Natural killer cell (primary cell): ENCODE measurements at regions not wholly inside any gene's neighbourhood (a gene's known extent, or its start where the extent isn't known, plus 50 kb on each side); places are given as distances from the start of the nearest gene placed in this dataset.

Source experiments
- ATAC-seq, 3 donors: fragments of 150-1000 bp in 2 of 3; fragments of 200-7000 bp in 1 of 3; cut with Tn5 transposase; 1 replicate in 1 of 3; 2 replicates in 2 of 3; pipeline ENCODE4 v1.10.0; 2021; ENCODE audit warnings: mild to moderate bottlenecking in 2 of 3, moderate library complexity in 2 of 3
- DNase-seq, 2 donors: peaks; one replicate each; pipeline versions ENCODE4 v3.0.0 to v3.0.0-alpha.2; 2013 to 2021; ENCODE audit warnings: mixed read lengths in 1 of 2
- H3K27ac ChIP-seq: one replicate; pipeline ENCODE4 v1.5.1; 2013; ENCODE audit warnings: mild to moderate bottlenecking, low read length
- H3K27me3 ChIP-seq: one replicate; pipeline ENCODE4 v1.6.1; 2013; ENCODE audit warnings: low read length; ENCODE audit not compliant: control insufficient read depth, insufficient read depth
- H3K36me3 ChIP-seq: one replicate; pipeline ENCODE4 v1.6.1; 2013; ENCODE audit warnings: low read length; ENCODE audit not compliant: control insufficient read depth, insufficient read depth
- H3K4me1 ChIP-seq: one replicate; pipeline ENCODE4 v1.6.1; 2013; ENCODE audit warnings: low read length; ENCODE audit not compliant: control insufficient read depth, insufficient read depth
- H3K4me3 ChIP-seq: one replicate; pipeline ENCODE4 v1.5.1; 2013; ENCODE audit warnings: low read length
- H3K9me3 ChIP-seq: one replicate; pipeline ENCODE4 v1.6.1; 2013; ENCODE audit warnings: low read length; ENCODE audit not compliant: control insufficient read depth, insufficient read depth
- H3K27ac Mint-ChIP-seq, 2 donors: one replicate each; pipeline ENCODE4 v1.8.0; 2022; ENCODE audit warnings: mild to moderate bottlenecking in 2 of 2, mixed read lengths in 2 of 2, moderate library complexity in 1 of 2
- H3K27me3 Mint-ChIP-seq, 2 donors: one replicate each; pipeline ENCODE4 v1.8.0; 2022; ENCODE audit warnings: low read depth in 2 of 2, mixed read lengths in 2 of 2
- H3K36me3 Mint-ChIP-seq: one replicate; pipeline ENCODE4 v1.8.0; 2022; ENCODE audit warnings: mixed read lengths
- H3K4me1 Mint-ChIP-seq, 2 donors: one replicate each; pipeline ENCODE4 v1.8.0; 2022; ENCODE audit warnings: mixed read lengths in 2 of 2
- H3K4me3 Mint-ChIP-seq: one replicate; pipeline ENCODE4 v1.8.0; 2022; ENCODE audit warnings: mild to moderate bottlenecking, moderate library complexity, mixed read lengths
- H3K9me3 Mint-ChIP-seq, 2 donors: one replicate each; pipeline ENCODE4 v1.8.0; 2022; ENCODE audit warnings: mixed read lengths in 2 of 2
- WGBS: methylation state at CpG from one replicate; pipeline ENCODE4 v1.1.7; 2013; ENCODE audit warnings: missing lambda C conversion rate; ENCODE audit not compliant: insufficient coverage; 5-methylcytosine and 5-hydroxymethylcytosine counted together
- intact Hi-C: fragments of 100-400 bp; cut with micrococcal nuclease; formaldehyde crosslinking; loops from one replicate; pipeline ENCODE4 v1.14.2; 2022
- TF ChIP-seq, protein P1 (sequence below): fragments of 200-600 bp; IDR thresholded peaks from one replicate; pipeline ENCODE4 v1.8.0; 2022; ENCODE audit warnings: antibody characterized with exemption

DNA sequence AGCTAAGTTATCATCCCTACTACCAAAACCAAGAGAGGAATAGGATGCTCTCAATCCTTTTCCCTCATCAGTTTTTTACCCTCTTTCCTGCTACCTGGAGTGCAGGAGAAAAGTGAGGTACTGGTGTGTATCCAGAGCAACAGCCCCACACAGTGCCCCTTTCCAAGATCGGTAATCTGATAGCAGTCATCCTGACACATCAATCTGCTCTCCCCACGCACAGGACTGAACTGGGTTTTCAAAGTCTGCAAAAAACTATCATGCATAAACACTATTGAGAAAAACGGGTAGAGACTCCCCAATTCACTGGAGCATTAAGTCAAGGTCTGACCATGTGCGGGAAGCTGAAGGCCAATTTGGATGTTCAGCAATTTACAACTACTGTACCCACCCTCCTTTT, 284.8 kb downstream of the RBM26 start:
- Mint-ChIP-seq H3K4me3 (no peak overlapping the region), H3K4me1 (no peaks in the 10 kb centered on the region), H3K9me3 (peaks cover 0 to 2% of the 10 kb centered on the region in 2 donors), H3K27me3 (no peaks in the 10 kb centered on the region), H3K36me3 (no peaks in the 10 kb centered on the region), H3K27ac (no peak overlapping the region)
- ATAC-seq: no peak
- Histone ChIP-seq H3K36me3 (no peaks in the 10 kb centered on the region), H3K27ac (no peak overlapping the region), H3K27me3 (no peaks in the 10 kb centered on the region), H3K9me3 (no peaks in the 10 kb centered on the region), H3K4me1 (no peaks in the 10 kb centered on the region), H3K4me3 (no peak overlapping the region)
- intact Hi-C loops: no loop called here
- DNase-seq: no peak
- 83% methylated on average over 4 of the region's 4 CpGs for WGBS
- TF ChIP-seq, protein P1, sequence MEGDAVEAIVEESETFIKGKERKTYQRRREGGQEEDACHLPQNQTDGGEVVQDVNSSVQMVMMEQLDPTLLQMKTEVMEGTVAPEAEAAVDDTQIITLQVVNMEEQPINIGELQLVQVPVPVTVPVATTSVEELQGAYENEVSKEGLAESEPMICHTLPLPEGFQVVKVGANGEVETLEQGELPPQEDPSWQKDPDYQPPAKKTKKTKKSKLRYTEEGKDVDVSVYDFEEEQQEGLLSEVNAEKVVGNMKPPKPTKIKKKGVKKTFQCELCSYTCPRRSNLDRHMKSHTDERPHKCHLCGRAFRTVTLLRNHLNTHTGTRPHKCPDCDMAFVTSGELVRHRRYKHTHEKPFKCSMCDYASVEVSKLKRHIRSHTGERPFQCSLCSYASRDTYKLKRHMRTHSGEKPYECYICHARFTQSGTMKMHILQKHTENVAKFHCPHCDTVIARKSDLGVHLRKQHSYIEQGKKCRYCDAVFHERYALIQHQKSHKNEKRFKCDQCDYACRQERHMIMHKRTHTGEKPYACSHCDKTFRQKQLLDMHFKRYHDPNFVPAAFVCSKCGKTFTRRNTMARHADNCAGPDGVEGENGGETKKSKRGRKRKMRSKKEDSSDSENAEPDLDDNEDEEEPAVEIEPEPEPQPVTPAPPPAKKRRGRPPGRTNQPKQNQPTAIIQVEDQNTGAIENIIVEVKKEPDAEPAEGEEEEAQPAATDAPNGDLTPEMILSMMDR: no peak

- ATAC-seq: no peak
- intact Hi-C loops: no loop called here
- no peaks in the 10 kb centered on the region for H3K36me3 ChIP-seq
- peaks cover 0 to 2% of the 10 kb centered on the region in 2 donors for H3K9me3 Mint-ChIP-seq
- no peak for DNase-seq
- no peak overlapping the region for H3K4me3 Mint-ChIP-seq
- H3K27me3 Mint-ChIP-seq: no peaks in the 10 kb centered on the region
- no peaks in the 10 kb centered on the region for H3K27me3 ChIP-seq
- H3K27ac ChIP-seq: no peak overlapping the region
- H3K4me1 Mint-ChIP-seq: no peaks in the 10 kb centered on the region
- TF ChIP-seq, protein P1: no peak
- no peaks in the 10 kb centered on the region for H3K4me1 ChIP-seq
- no peaks in the 10 kb centered on the region for H3K9me3 ChIP-seq
- H3K27ac Mint-ChIP-seq: no peak overlapping the region
- 84% methylated on average over 34 of the region's 34 CpGs for WGBS
- no peak overlapping the region for H3K4me3 ChIP-seq
- no peaks in the 10 kb centered on the region for H3K36me3 Mint-ChIP-seq
Measured at GRCh38 chr13:79119578-79120107, 286.4 kb downstream of the RBM26 start.

GRCh38 chr13:79112016-79112415, 294.0 kb downstream of the RBM26 start:
- Mint-ChIP-seq H3K9me3 (peaks cover 0 to 2% of the 10 kb centered on the region in 2 donors), H3K4me1 (no peaks in the 10 kb centered on the region), H3K36me3 (no peaks in the 10 kb centered on the region), H3K4me3 (no peak overlapping the region), H3K27ac (no peak overlapping the region), H3K27me3 (no peaks in the 10 kb centered on the region)
- no peak overlapping the region for H3K27ac ChIP-seq
- TF ChIP-seq, protein P1: no peak
- no peaks in the 10 kb centered on the region for H3K9me3 ChIP-seq
- no peaks in the 10 kb centered on the region for H3K4me1 ChIP-seq
- intact Hi-C loops: no loop called here
- no peak overlapping the region for H3K4me3 ChIP-seq
- no peaks in the 10 kb centered on the region for H3K36me3 ChIP-seq
- no peaks in the 10 kb centered on the region for H3K27me3 ChIP-seq
- ATAC-seq (no peak), DNase-seq (no peak)

DNA sequence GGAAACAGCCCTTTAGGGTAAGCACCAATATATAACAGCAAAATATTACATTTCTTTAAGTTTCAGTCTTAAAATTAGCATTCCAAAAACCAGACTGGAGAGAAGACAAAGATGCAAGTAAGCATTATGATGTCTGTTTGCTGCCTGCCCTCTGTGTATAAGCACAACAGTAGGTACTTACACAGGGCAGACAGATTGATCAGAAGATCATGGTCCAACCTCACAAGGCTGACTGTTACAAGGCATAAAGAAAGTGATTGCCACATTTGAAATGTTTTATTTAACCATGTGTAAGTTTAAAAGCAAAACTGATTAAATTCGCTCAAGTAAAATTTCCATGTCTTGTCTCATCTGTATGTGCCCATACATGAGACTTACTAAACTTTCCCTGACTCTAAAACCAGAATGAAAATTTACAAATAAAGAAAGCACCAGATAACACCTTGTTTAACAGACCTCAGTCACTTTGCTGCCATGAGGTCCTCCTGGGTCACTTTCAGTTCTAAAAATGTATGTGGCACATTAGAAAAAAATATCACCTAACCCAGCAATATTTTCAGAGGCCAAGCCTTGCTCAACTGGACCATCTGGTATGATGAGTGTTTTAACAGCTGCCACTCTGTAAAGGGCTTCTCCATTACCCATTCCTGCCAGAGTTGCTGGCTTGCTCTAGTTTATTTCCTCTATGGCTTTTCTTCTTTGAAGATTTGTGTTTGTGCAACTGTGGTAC, 297.0 kb downstream of the RBM26 start:
- no peaks in the 10 kb centered on the region for H3K27me3 Mint-ChIP-seq
- intact Hi-C loops: no loop called here

More for the DNA sequence above, 297.0 kb downstream of the RBM26 start:
- Mint-ChIP-seq H3K27ac (no peak overlapping the region), H3K4me3 (no peak overlapping the region), H3K9me3 (peaks cover 2 to 5% of the 10 kb centered on the region in 2 donors), H3K4me1 (no peaks in the 10 kb centered on the region), H3K36me3 (no peaks in the 10 kb centered on the region)
- Histone ChIP-seq H3K36me3 (no peaks in the 10 kb centered on the region), H3K27me3 (no peaks in the 10 kb centered on the region), H3K4me1 (no peaks in the 10 kb centered on the region), H3K9me3 (no peaks in the 10 kb centered on the region), H3K27ac (no peak overlapping the region), H3K4me3 (no peak overlapping the region)
- WGBS: 100% methylated on average over 1 of the region's 1 CpG
- no peak for ATAC-seq
- no peak for DNase-seq
- TF ChIP-seq, protein P1: no peak
